HT1080 (cell line): ENCODE measurements at regions not wholly inside any gene's neighbourhood (a gene's known extent, or its start where the extent isn't known, plus 50 kb on each side); places are given as distances from the start of the nearest gene placed in this dataset.
"Not testable (repeated sequence)": the region's sequence is repeated elsewhere in the genome, so short reads cannot be mapped to it uniquely, and the experiment has no call there.

Experiments
- DNase-seq: peaks from one replicate; pipeline ENCODE4 v3.0.0-alpha.2; 2015; ENCODE audit warnings: low read depth

DNA sequence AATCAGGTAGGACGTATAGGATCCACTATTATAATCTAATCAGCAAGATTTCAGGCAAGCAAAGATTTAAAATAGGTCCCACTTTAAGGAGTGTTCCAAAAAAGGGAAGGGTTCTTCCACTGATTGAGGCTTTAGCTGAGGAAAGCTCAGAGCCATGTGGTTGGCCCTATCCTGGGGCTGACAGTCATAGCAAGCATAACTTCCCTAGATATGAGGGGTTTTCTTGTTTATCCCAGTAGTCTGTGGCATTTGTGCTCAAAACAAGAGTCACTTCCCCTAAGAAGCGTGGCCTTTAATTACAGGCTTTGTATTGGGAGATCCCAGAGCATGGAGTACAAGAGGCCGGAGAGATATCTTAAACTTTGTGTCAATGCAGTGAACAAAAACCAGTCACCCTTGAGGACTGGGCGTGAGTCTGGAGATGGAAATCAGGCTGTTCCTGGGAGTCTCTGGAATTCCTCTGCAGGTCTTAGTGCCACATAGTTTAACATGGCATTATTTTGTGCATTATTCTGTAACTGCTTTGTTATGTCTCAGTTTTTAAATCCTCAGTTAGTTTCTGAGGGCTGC lies 136.9 kb upstream of the FBXO11 start:
- no peak for DNase-seq

DNA sequence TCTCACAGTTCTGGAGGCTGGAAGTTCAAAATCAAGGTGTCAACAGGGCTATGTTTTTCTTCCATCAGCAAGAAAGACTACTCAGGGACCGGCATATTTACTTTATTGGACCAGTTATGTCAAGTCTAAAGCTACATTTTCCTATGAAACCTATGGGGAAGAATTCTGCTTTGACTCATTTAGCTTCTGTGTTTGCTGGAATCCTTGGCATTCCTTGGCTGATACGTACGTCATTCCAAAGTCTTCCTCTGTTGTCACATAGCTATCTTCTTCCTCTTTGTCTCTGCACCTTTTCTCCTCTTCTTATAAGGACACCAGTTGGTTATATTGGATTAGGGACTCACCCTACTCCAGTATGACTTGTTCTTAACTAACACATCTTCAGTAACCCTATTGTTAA lies 137.4 kb upstream of the FBXO11 start:
- peak; percentile 33 for DNase-seq

DNA sequence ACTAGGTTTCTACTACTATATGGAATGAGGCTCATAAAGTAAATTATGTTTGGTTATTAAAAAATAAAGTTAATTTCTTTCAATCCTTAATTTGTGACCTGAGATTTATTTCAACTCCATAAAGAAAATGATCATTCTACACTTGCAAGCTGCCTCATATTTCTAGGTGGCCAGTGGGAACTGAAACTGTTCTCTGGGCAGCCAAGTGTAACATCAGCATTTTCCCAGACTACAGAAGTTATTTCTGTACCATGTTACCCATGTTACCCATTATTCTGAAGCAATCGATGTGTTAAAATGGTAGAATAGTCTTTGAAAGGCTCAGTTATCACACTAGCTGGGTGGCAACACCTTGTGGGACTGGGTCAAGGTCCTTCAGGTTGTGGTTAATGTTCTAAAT lies 139.3 kb upstream of the FBXO11 start:
- DNase-seq, result no peak

GRCh38 chr2:48048476-48049171 lies 142.3 kb upstream of the FBXO11 start:
- no peak for DNase-seq

DNA sequence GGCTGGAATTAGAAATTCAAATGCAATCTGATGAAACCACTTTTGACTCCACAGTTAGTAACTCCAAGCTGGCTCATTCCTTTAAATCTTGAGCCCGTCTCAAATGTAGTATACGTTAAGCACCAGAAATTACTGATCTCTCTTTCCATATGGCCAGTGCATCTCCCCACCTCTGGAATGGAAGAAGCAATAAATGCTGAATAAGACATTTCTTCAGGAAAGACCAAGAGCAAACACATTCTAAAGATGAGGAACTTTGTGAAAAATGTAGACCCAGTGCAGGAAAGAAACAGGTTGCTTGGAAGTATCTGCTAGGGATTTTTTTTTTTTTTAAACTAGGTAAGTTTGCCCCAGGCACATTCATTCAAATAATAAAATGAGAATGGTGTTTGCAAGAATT lies 143.1 kb upstream of the FBXO11 start:
- DNase-seq, result no peak

GRCh38 chr2:48050711-48051110 lies 144.4 kb upstream of the FBXO11 start:
- DNase-seq, result no peak

DNA sequence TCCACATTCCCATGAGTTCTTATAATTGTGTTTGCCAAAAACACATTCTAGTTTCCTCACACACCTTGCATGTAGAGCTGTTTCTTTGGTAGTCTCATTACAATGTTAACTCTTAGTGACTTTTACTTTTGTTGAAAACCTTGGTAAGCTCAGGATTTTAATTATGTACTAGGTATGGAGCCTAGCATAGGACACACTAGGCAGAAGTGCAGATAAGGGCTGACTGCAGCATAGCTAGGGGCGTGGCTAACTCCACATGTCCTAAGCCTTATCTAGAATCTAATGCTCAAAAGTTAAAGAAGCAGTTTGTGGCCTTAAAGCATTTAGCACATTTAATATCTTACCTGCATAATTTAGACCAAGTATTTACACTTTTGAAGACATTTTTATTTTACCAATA lies 153.7 kb upstream of the FBXO11 start:
- no peak for DNase-seq

DNA sequence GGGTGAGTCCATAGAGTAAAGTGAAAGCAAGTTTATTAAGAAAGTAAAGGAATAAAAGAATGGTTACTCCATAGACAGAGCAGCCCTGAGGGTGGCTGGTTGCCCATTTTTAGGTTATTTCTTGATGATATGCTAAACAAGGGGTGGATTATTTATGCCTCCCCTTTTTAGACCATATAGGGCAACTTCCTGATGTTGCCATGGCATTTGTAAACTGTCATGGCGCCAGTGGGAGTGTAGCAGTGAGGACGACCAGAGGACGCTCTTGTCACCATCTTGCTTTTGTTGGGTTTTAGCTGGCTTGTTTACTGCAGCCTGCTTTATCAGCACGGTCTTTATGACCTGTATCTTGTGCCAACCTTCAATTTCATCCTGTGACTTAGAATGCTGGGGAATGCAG lies 155.4 kb upstream of the FBXO11 start:
- not testable (repeated sequence) for DNase-seq

GRCh38 chr2:48065096-48065495 lies 158.8 kb upstream of the FBXO11 start:
- DNase-seq, result no peak

- DNase-seq, result no peak
These were observed 159.7 kb upstream of the FBXO11 start for GRCh38 chr2:48066000-48066399.

DNA sequence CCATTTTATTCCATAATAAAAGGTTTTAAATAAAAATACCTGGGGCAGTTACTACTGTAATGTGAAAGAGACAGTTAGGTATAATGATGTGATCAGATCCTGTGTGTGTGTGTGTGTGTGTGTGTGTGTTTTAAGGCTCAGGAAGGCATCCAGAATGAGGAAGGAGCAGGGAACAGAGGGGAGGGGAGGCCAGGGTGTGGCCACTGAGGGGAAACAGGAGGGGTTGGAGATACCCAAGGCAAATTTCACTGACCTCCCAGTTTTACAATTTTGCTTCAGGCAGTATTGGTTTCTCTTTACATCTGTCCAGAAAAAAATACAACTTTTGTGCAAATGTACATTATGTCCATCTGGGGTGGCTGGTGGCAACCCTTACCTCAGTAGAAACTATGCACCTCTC lies 163.5 kb upstream of the FBXO11 start:
- no peak for DNase-seq

- no peak for DNase-seq
These were observed 164.1 kb upstream of the FBXO11 start for GRCh38 chr2:48070415-48070814.

GRCh38 chr2:48072583-48072982 lies 166.3 kb upstream of the FBXO11 start:
- DNase-seq, result peak; percentile 11

DNA sequence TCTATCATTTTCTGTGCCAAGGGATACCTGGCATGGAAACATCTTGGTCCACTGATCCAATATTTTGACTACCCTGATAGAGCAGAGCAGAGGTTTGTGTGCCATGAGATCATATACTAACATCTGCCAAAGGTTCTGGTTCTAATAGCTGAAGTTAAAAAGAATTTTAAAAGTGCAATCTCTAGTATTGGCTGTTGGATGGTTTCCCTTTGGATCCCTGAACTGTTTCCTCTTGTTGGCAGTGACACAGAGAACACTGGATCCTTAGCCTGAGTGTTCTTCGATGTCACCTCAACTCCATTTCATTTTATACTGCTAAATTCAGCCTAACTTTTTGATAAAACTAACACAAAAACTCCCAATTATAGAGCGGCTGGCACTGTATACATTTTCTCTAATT lies 169.3 kb upstream of the FBXO11 start:
- DNase-seq, result no peak

GRCh38 chr2:48080534-48081316 lies 174.4 kb upstream of the FBXO11 start:
- DNase-seq, result no peak

DNA sequence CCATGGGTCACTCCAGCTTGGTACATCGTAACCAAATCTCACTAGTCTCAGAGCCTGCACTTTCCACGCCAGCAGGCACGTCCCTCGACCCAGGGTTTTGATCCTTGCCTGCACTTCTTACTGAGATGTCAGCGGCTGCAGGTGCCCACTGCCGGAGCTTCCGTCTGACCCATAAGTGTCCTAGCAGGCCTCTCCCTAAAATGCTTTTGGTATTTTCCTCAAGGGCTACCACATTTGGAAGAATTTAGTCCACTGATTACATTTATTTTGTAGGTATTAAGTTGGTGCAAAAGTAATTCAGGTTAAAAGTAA lies 175.0 kb upstream of the FBXO11 start:
- no peak for DNase-seq

DNA sequence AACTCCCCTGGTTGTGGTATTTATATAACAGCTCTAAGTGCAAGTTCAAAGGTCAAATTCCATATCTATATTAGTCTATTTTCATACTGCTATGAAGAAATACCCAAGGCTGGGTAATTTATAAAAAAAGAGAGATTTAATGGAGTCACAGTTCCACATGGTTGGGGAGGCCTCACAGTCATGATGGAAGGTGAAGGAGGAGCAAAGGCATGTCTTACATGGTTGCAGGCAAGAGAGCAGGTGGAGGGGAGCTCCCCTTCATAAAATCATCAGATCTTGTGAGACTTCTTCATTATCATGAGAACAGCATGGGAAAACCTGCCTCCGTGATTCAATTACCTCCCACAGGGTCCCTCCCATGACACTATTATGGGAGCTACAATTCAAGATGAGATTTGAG lies 179.6 kb upstream of the FBXO11 start:
- DNase-seq, result no peak

- DNase-seq, result no peak
These were observed 182.7 kb upstream of the FBXO11 start for GRCh38 chr2:48088994-48089393.

DNA sequence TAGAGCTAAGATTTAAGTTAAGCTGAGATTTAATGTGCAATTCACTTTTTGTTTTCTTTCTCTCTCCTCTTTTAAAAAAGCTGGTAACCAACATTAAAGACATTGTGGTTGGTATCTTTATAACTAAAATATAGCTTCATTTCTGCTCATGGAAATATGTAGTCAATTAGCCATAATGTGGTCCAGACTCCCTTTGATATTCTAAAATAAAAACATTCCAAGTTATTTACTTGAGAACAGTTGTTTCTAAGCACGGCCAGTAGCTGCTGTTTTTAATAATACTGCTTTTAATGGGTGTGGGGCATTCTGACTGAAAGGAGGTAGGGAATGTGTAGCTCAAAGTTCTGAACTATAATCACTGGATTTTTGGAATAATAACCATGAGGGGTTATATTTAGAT lies 183.3 kb upstream of the FBXO11 start:
- no peak for DNase-seq

DNA sequence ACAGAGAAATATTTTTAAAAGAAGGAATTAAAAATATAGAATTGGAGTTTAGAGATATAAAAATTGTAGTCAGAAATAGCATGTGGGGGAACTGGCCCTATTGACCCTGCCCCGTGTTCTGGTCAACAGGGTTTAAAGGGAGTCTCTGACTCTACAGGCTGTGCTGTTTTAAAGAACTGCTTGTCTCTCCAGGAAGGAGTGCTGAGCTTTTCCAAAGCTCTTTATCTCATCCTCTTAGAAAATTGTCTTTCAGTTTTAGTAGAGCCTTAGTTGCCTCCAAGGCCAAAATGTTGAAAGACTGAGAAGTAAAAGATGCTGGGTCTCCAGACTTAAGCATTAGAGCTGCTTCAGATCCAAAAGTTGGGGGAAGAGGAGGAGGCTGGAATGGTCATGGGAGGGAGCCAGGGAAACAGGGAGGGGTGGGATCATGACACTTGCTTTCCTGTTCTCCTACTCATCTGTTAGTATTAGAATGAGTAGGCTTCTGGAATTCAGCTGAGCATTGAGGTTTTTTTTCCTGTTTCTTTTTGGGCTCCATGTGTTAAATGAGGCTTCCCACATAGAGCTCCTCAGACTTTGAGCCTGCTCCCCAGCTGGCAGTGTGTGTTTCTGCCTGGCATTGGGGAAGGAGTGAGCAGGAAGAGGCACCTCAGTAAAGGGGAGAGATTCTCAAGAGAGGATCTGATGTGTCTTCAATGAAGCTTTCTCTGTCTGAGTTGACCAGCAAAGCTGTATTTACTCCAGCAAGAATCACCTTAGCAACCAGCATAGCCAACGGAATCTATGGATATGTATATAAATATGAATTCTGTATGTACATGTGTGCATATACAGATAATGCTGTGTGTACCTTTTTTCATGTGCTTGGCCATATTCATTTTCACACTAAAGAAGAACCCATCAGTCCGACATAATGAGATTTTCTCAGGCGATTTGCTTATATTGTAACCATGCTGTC lies 186.8 kb upstream of the FBXO11 start:
- peak; percentile 65 for DNase-seq

DNA sequence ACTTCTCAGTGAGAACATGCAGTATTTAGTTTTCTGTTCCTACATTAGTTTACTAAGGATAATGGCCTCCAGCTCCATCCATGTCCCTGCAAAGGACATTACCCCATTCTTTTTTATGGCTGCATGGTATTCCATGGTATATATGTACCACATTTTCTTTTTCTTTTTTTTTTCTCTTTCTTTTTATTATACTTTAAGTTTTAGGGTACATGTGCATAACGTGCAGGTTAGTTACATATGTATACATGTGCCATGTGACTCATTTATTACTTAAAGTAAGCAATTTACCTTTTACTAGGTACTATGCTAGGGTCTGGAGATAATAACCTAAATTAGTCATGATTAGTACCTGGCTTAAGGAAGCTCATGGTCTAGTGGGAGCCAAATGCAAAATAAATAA lies 190.5 kb upstream of the FBXO11 start:
- not testable (repeated sequence) for DNase-seq

DNA sequence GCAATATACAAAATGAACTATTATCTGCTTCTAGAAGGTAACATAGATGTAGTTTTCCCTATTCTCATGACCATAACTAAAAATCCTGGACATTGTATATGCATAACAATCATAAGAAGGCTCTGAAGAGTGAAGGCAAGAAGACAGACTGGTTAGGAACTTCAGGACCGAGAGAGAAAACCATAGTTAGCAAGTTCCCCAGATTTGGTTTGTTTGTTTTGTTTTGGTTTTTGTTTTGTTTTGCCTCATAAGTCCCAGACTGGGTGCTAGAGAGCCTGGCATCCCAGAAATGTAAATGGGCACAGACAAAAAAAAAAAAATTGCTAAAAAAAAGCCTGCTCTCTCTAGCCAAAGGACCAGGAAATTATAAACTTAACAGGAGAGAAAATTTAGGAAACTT lies 192.2 kb upstream of the FBXO11 start:
- no peak for DNase-seq
